Uterus (tissue), 3 donors: ENCODE measurements at regions not wholly inside any gene's neighbourhood (a gene's known extent, or its start where the extent isn't known, plus 50 kb on each side); places are given as distances from the start of the nearest gene placed in this dataset.

Experiments used
- DNase-seq, 2 donors: peaks; one replicate each; pipeline ENCODE4 v3.0.0-alpha.2; 2019 to 2020
- H3K27ac ChIP-seq, 2 donors: fragments of 200-600 bp; sonication (generic); 1 replicate in 1 of 2; 2 replicates in 1 of 2; pipeline ENCODE4 v1.5.1; 2016 to 2018
- H3K27me3 ChIP-seq, 2 donors: fragments of 200-600 bp; sonication (generic); one replicate each; pipeline ENCODE4 v1.5.1; 2018 to 2019; ENCODE audit warnings: control low read depth in 1 of 2
- H3K36me3 ChIP-seq, 2 donors: fragments of 200-600 bp; sonication (generic); one replicate each; pipeline ENCODE4 v1.5.1; 2019; ENCODE audit warnings: control low read depth in 1 of 2
- H3K4me1 ChIP-seq, 2 donors: fragments of 200-600 bp; sonication (generic); one replicate each; pipeline ENCODE4 v1.5.1; 2018 to 2019; ENCODE audit warnings: control low read depth in 1 of 2
- H3K4me3 ChIP-seq, 2 donors: fragments of 200-600 bp; sonication (generic); 1 replicate in 1 of 2; 2 replicates in 1 of 2; pipeline ENCODE4 v1.5.1; 2018 to 2019; ENCODE audit warnings: mild to moderate bottlenecking in 1 of 2
- H3K9me3 ChIP-seq, 2 donors: fragments of 200-600 bp; sonication (generic); one replicate each; pipeline ENCODE4 v1.5.1; 2019; ENCODE audit warnings: control low read depth in 1 of 2
- POLR2A ChIP-seq, 2 donors: fragments of 450-650 bp; IDR thresholded peaks; one replicate each; pipeline ENCODE4 v1.6.1; 2016; ENCODE audit warnings: antibody characterized with exemption in 2 of 2, mild to moderate bottlenecking in 1 of 2, moderate library complexity in 1 of 2
- intact Hi-C: fragments of 100-400 bp; cut with DNase I; formaldehyde crosslinking; loops from one replicate; pipeline ENCODE4 v1.15.1; 2023; ENCODE audit warnings: low total_unique reads
- TF ChIP-seq, protein P1 (sequence below), 4 experiments: fragments of 200-600 bp in 2 of 4; fragments of 450-650 bp in 2 of 4; sonication (generic) in 2 of 4; IDR thresholded peaks; one replicate each; pipeline ENCODE4 v1.5.1; 2016 to 2019; ENCODE audit warnings: antibody characterized with exemption in 4 of 4, mild to moderate bottlenecking in 2 of 4, moderate library complexity in 1 of 4
- donor health status: DM: yes; HTN: yes; CAD: no.

GRCh38 chr5:106321242-106321641 is 1349.5 kb downstream of the EFNA5 start:
- no peak for TF ChIP-seq POLR2A (IDR thresholded peaks at IDR 0.05)
- TF ChIP-seq, protein P1, sequence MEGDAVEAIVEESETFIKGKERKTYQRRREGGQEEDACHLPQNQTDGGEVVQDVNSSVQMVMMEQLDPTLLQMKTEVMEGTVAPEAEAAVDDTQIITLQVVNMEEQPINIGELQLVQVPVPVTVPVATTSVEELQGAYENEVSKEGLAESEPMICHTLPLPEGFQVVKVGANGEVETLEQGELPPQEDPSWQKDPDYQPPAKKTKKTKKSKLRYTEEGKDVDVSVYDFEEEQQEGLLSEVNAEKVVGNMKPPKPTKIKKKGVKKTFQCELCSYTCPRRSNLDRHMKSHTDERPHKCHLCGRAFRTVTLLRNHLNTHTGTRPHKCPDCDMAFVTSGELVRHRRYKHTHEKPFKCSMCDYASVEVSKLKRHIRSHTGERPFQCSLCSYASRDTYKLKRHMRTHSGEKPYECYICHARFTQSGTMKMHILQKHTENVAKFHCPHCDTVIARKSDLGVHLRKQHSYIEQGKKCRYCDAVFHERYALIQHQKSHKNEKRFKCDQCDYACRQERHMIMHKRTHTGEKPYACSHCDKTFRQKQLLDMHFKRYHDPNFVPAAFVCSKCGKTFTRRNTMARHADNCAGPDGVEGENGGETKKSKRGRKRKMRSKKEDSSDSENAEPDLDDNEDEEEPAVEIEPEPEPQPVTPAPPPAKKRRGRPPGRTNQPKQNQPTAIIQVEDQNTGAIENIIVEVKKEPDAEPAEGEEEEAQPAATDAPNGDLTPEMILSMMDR (IDR thresholded peaks at IDR 0.05), result no peak
- DNase-seq, result no peak
- H3K9me3 ChIP-seq, result no peaks in the 10 kb centered on the region
- H3K4me1 ChIP-seq, result no peaks in the 10 kb centered on the region
- no peak overlapping the region for H3K27ac ChIP-seq
- intact Hi-C loops, result no loop called here
- no peaks in the 10 kb centered on the region for H3K27me3 ChIP-seq
- no peaks in the 10 kb centered on the region for H3K36me3 ChIP-seq
- H3K4me3 ChIP-seq, result no peak overlapping the region

DNA sequence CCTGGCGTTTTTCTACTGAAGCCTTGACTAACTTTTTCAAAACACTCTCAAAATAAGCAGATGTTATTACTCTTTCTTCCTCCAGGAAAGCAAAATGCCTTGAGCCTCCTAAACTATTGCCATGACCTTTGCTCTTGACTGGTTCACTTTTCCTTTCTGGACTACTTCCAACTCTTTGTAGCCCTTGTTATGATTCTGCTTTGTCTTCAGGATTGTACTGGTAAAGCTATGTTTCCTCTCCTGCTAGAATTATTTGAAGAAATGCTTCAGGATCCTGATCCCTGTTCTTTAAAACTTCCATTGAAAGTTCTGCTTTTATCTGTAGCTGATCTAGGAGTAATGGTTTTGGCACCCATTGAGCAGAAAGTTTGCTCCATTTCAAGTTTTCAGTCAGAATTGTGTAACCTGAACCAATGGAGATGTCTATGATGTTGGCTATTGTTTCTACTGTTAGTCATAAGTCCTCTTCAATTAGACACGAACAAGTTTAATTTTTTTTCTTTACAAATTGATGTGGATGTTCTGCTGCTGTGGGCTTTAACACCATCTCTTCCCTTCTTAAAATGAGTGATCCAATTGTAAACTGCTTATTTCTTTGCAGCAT is 1356.4 kb downstream of the EFNA5 start:
- Histone ChIP-seq H3K4me1 (no peaks in the 10 kb centered on the region), H3K9me3 (no peaks in the 10 kb centered on the region), H3K36me3 (no peaks in the 10 kb centered on the region), H3K27me3 (no peaks in the 10 kb centered on the region), H3K27ac (no peak overlapping the region), H3K4me3 (no peak overlapping the region)
- intact Hi-C loops, result no loop called here
- TF ChIP-seq POLR2A (IDR thresholded peaks at IDR 0.05), result no peak
- TF ChIP-seq, protein P1 (IDR thresholded peaks at IDR 0.05), result no peak
- no peak for DNase-seq

DNA sequence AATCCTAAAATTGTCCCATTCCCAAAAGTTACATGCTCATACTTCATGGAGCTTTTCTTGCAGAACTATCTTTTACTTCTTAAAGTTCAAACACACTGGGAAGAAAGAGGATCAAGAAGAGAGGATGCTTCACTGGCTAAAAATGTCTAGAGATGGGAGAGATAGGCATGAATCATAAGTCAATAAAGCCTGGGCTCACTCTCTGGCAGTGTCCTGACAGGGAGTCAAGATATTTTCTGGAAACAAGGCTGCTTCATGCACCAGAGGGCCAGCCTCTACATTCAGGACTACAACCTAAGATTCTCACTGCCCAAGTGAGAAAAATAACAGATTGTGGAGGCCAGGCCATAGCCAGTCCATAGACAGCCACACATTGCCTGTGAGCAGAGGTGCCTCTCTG is 1358.4 kb downstream of the EFNA5 start:
- Histone ChIP-seq H3K27ac (no peak overlapping the region), H3K9me3 (no peaks in the 10 kb centered on the region), H3K4me3 (no peak overlapping the region), H3K27me3 (no peaks in the 10 kb centered on the region), H3K36me3 (no peaks in the 10 kb centered on the region), H3K4me1 (no peaks in the 10 kb centered on the region)
- TF ChIP-seq, protein P1 (IDR thresholded peaks at IDR 0.05), result no peak
- TF ChIP-seq POLR2A (IDR thresholded peaks at IDR 0.05), result no peak
- intact Hi-C loops, result no loop called here
- no peak for DNase-seq

DNA sequence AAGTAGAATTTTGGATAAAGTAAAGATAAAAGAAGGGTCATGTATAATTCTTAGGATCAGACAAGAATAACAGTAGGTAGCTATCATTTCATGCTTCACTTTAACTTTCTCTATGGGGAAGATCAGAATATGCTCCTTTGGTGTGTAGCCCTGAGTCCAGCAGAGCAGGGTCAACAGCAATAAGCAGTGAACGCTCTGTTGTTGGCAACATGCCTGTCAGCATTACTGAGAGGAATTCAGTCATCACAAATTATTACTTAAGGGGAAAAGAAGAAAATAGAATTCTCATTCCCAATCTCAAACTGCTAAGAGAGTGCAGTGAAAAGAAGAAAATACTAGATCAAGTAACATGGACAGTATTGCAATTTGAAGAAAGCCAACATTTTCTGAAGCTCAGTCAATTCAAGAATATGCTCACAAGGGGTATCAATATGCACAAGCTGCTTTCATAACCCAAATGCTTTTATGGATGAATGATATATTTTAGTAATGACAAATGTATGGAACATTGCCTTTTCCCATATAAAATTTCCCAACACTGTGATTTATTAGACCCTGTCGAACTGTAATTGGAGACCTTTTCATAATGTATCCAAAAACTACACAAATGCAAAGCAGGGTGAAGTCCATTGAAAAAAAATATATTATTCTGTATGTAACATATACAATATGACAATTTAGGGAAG is 1359.4 kb downstream of the EFNA5 start:
- no peak for DNase-seq
- Histone ChIP-seq H3K4me3 (no peak overlapping the region), H3K36me3 (no peaks in the 10 kb centered on the region), H3K27ac (no peak overlapping the region), H3K27me3 (no peaks in the 10 kb centered on the region), H3K9me3 (no peaks in the 10 kb centered on the region), H3K4me1 (no peaks in the 10 kb centered on the region)
- intact Hi-C loops, result no loop called here
- TF ChIP-seq POLR2A (IDR thresholded peaks at IDR 0.05), result no peak

DNA sequence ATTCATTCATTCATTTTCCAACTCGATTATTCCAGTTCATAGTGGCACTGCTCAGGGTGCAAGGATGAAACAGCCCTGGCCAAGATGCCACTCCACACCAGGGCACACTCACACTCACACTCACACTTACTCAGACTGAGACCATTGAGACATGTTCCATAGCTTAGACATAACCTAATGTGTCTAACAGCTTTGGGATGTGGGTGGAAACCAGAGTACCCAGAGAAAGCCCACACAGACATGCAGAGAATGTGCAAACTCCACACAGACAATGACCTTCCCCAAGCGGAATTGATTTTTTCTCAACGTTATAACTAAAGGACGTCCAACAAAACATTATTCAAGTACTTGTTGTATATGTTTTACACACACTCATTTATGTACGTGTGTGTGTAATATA is 1363.5 kb downstream of the EFNA5 start:
- no peak for DNase-seq
- H3K4me1 ChIP-seq, result no peaks in the 10 kb centered on the region
- intact Hi-C loops, result no loop called here
- H3K9me3 ChIP-seq, result no peaks in the 10 kb centered on the region
- no peak for TF ChIP-seq POLR2A (IDR thresholded peaks at IDR 0.05)
- TF ChIP-seq, protein P1 (IDR thresholded peaks at IDR 0.05), result no peak
- H3K27me3 ChIP-seq, result no peaks in the 10 kb centered on the region
- no peaks in the 10 kb centered on the region for H3K36me3 ChIP-seq
- no peak overlapping the region for H3K4me3 ChIP-seq
- no peak overlapping the region for H3K27ac ChIP-seq
